GM18868 (cell line): ENCODE measurements at regions not wholly inside any gene's neighbourhood (a gene's known extent, or its start where the extent isn't known, plus 50 kb on each side); places are given as distances from the start of the nearest gene placed in this dataset.
"Not testable (repeated sequence)": the region's sequence is repeated elsewhere in the genome, so short reads cannot be mapped to it uniquely, and the experiment has no call there.

Source experiments
- ATAC-seq: cut with Tn5 transposase; IDR thresholded peaks from one replicate; pipeline ENCODE4 v1.9.1; 2021; ENCODE audit warnings: mild to moderate bottlenecking, moderate library complexity; ENCODE audit not compliant: unreplicated experiment

DNA sequence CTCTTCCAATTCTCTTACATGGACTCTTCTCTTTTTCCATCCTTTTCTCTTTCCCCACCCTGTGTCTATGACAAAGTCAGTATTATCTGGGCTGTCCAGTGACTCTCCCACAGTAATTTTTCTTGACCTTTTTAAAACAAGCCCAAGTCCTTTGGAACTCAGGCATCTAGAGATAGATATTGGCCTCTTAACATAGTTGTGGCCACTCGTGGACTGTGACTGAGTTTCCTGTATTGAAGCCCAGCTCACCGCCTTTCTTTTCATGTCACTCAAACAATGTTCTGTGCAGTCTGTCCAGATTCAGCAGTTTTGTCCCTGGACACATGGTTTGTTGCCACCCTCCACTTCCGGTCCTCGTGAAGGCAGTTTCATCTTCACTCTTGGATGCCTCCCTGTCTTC is 110.9 kb upstream of the CDC14C start:
- ATAC-seq: no peak

DNA sequence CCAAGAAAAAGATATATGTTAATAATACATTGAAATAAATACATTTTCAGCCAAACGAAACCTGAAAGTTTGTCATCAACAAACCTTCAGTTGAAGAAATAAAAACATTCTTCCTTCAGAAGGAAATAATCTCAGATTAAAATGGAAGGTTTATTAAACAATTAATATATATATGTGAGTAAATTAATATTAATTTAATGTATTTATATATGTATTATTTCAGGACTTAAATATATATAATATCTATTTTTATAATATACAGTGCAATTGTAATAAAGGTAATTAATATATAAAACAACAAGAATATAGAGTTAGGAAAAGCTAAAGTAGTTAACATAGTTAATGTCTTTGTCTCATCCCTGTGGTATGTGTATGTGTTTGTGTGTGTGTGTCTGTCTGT is 102.2 kb upstream of the CDC14C start:
- ATAC-seq: no peak

DNA sequence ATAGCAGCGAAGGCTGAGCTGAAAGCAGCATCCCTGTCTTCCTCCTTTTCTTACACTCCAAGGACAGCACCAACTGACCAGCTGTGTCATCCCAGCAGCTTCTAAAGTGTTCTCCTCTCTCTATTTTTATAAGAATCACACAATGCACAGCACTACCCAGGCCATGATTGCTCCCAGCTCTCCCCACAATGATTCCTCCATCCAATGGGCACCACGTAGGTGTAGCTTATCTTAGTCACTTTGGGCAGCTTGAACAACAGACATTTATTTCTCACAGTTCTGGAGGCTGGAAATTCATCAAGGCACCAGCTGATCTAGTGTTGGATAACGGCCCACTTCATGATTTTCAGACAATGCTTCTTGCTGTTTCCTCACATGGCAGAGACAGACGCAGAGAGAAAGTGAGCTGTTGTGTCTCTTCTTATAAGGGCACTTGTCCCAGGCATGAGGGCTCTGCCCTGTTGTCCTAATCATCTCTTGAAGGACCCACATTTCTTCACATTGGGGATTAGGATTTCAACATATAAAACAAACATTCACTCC is 92.0 kb upstream of the CDC14C start:
- ATAC-seq: no peak

GRCh38 chr7:48837266-48837665 is 87.1 kb upstream of the CDC14C start:
- no peak for ATAC-seq

DNA sequence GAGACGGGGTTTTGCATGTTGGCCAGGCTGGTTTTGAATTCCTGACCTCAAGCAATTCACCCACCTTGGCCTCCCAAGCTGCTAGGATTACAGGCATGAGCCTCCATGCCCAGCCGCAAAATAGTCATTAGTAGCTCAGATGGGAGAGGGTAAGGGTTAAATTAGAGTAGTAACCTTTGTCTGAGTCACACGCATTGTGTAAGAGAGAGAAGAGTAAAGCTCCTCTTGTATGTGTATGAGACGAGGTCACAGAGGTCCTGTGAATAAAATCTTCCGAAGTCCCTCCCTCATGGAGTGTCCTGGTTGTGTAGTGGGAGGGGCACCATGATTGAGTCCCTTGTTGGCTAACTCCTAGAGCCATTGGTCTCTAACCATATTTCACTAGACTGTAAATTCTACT is 85.2 kb upstream of the CDC14C start:
- no peak for ATAC-seq

DNA sequence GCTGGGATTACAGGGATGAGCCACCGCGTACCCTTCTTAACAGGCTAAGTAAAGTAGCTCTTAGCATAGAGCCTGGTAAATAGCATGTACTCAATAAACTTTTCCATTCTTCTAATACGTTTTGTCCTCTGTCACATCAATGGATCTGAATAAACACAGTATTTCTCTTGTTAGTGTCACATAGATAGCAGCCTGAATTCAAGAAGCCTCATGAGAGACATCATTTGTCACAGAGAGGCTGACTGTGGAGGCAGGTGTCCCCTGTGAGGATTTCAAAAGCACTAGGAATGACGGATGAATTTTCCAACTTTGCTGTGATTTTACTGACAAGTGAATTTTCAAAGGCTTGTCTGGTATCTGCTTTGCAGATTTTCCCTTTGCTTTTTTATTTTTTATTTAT is 82.6 kb upstream of the CDC14C start:
- no peak for ATAC-seq

- no peak for ATAC-seq
Measured at GRCh38 chr7:48847917-48848316, 76.4 kb upstream of the CDC14C start.

DNA sequence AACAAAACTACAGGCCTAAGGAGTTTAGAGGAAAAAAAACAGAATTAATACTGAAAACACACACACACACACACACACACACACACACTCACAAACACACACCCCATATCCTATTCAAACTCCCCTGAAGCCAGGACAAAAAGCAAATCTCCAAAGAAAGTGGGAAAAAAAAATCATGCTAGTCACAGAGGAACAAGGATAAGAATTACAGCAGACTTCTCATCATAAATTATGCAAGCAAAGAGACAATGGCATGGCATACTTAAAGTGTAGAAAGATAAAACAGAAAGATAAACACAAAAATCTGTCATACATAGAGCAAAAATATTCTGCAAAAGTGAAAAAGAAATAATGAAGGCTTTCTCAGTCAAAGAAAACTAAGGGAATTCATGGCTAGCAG is 63.9 kb upstream of the CDC14C start:
- ATAC-seq: not testable (repeated sequence)

DNA sequence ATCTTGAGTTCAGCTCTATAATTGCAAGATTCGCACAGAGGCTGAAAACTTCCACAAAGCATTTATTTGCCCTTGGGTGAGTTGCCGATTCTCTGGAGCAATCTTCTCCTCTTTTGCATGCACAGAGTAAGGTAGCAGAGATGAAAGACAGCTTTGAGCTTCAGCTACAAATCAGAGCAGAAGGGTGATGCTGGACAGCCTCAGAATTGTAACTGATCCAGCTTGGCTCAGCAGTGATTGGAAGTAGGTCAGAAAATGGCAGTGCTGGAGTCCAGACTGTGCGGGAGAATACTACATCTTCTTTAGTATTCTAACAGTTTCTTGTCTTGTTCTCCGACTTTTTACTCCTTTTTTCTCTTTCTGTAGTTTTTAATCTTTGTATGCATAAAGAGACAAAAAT is 55.4 kb upstream of the CDC14C start:
- no peak for ATAC-seq

DNA sequence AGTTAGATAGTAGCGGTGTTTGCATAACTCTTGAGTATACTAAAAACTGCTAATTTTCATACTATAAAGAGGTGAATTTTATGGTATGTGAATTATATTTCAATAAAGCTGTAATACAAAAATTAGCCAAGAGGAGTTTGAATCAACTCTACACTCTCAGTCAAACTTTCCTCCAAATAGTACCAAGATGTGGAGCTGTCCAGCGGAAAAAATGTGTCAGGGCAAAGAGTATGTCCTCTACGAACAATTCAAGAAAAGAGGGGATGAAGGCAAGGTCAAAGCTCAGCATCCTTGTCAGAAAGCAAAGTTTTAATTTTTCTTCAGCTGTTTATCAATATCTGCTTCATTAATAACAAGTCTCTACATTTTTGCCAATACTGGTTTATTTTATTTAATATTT is 51.8 kb upstream of the CDC14C start:
- ATAC-seq: no peak
